ENCODE measurements at regions not wholly inside any gene's neighbourhood (a gene's known extent, or its start where the extent isn't known, plus 50 kb on each side); places are given as distances from the start of the nearest gene placed in this dataset.
"Not testable (repeated sequence)": the region's sequence is repeated elsewhere in the genome, so short reads cannot be mapped to it uniquely, and the experiment has no call there.

- peaks cover 6% of the 10 kb centered on the region for H3K9me3 ChIP-seq (ENCODE audit: control insufficient read depth, low read length)
- H3K4me1 ChIP-seq (ENCODE audit: control insufficient read depth, insufficient read depth, low read length) = no peaks in the 10 kb centered on the region
- peaks cover 8% of the 10 kb centered on the region for H3K27me3 ChIP-seq (replicated peaks; ENCODE audit: control insufficient read depth, insufficient read depth, low read length)
- H3K4me3 ChIP-seq (ENCODE audit: low read length) = no peak overlapping the region
- no peaks in the 10 kb centered on the region for H3K36me3 ChIP-seq (ENCODE audit: control insufficient read depth, insufficient read depth, low read length, severe bottlenecking)
- no peak for DNase-seq (ENCODE audit: low read depth)
- H3K9ac ChIP-seq (ENCODE audit: low read length) = no peak overlapping the region
Measured at GRCh38 chr18:22060361-22060760, 109.0 kb upstream of the GATA6 start.

GRCh38 chr18:22063102-22063501, 106.3 kb upstream of the GATA6 start:
- no peak overlapping the region for H3K9ac ChIP-seq (ENCODE audit: low read length)
- H3K9me3 ChIP-seq (ENCODE audit: control insufficient read depth, low read length) = no peaks in the 10 kb centered on the region
- no peak overlapping the region for H3K4me3 ChIP-seq (ENCODE audit: low read length)
- H3K4me1 ChIP-seq (ENCODE audit: control insufficient read depth, insufficient read depth, low read length) = no peaks in the 10 kb centered on the region
- no peak for DNase-seq (ENCODE audit: low read depth)
- H3K36me3 ChIP-seq (ENCODE audit: control insufficient read depth, insufficient read depth, low read length, severe bottlenecking) = no peaks in the 10 kb centered on the region
- H3K27me3 ChIP-seq (replicated peaks; ENCODE audit: control insufficient read depth, insufficient read depth, low read length) = peaks cover 12% of the 10 kb centered on the region

- Histone ChIP-seq H3K27me3 (replicated peaks; ENCODE audit: control insufficient read depth, insufficient read depth, low read length) (peaks cover 16% of the 10 kb centered on the region), H3K4me3 (ENCODE audit: low read length) (no peak overlapping the region), H3K9ac (ENCODE audit: low read length) (no peak overlapping the region), H3K4me1 (ENCODE audit: control insufficient read depth, insufficient read depth, low read length) (no peaks in the 10 kb centered on the region), H3K9me3 (ENCODE audit: control insufficient read depth, low read length) (no peaks in the 10 kb centered on the region), H3K36me3 (ENCODE audit: control insufficient read depth, insufficient read depth, low read length, severe bottlenecking) (no peaks in the 10 kb centered on the region)
- no peak for DNase-seq (ENCODE audit: low read depth)
Measured at GRCh38 chr18:22063672-22064071, 105.7 kb upstream of the GATA6 start.

GRCh38 chr18:22064581-22064980, 104.8 kb upstream of the GATA6 start:
- Histone ChIP-seq H3K9me3 (ENCODE audit: control insufficient read depth, low read length) (no peaks in the 10 kb centered on the region), H3K36me3 (ENCODE audit: control insufficient read depth, insufficient read depth, low read length, severe bottlenecking) (no peaks in the 10 kb centered on the region), H3K4me3 (ENCODE audit: low read length) (no peak overlapping the region), H3K27me3 (replicated peaks; ENCODE audit: control insufficient read depth, insufficient read depth, low read length) (peaks cover 17% of the 10 kb centered on the region), H3K9ac (ENCODE audit: low read length) (no peak overlapping the region), H3K4me1 (ENCODE audit: control insufficient read depth, insufficient read depth, low read length) (no peaks in the 10 kb centered on the region)
- DNase-seq (ENCODE audit: low read depth) = no peak

GRCh38 chr18:22065311-22065710, 104.1 kb upstream of the GATA6 start:
- H3K4me3 ChIP-seq (ENCODE audit: low read length) = no peak overlapping the region
- no peak for DNase-seq (ENCODE audit: low read depth)
- no peak overlapping the region for H3K9ac ChIP-seq (ENCODE audit: low read length)
- no peaks in the 10 kb centered on the region for H3K36me3 ChIP-seq (ENCODE audit: control insufficient read depth, insufficient read depth, low read length, severe bottlenecking)
- no peaks in the 10 kb centered on the region for H3K9me3 ChIP-seq (ENCODE audit: control insufficient read depth, low read length)
- peaks cover 19% of the 10 kb centered on the region for H3K27me3 ChIP-seq (replicated peaks; ENCODE audit: control insufficient read depth, insufficient read depth, low read length)
- no peaks in the 10 kb centered on the region for H3K4me1 ChIP-seq (ENCODE audit: control insufficient read depth, insufficient read depth, low read length)

GRCh38 chr18:22066083-22066485, 103.3 kb upstream of the GATA6 start:
- Histone ChIP-seq H3K9ac (ENCODE audit: low read length) (no peak overlapping the region), H3K4me3 (ENCODE audit: low read length) (no peak overlapping the region), H3K36me3 (ENCODE audit: control insufficient read depth, insufficient read depth, low read length, severe bottlenecking) (no peaks in the 10 kb centered on the region), H3K27me3 (replicated peaks; ENCODE audit: control insufficient read depth, insufficient read depth, low read length) (peaks cover 23% of the 10 kb centered on the region), H3K9me3 (ENCODE audit: control insufficient read depth, low read length) (no peaks in the 10 kb centered on the region), H3K4me1 (ENCODE audit: control insufficient read depth, insufficient read depth, low read length) (no peaks in the 10 kb centered on the region)
- no peak for DNase-seq (ENCODE audit: low read depth)

GRCh38 chr18:22067109-22067508, 102.3 kb upstream of the GATA6 start:
- no peak overlapping the region for H3K4me3 ChIP-seq (ENCODE audit: low read length)
- peaks cover 23% of the 10 kb centered on the region for H3K27me3 ChIP-seq (replicated peaks; ENCODE audit: control insufficient read depth, insufficient read depth, low read length)
- no peaks in the 10 kb centered on the region for H3K36me3 ChIP-seq (ENCODE audit: control insufficient read depth, insufficient read depth, low read length, severe bottlenecking)
- DNase-seq (ENCODE audit: low read depth) = no peak
- no peaks in the 10 kb centered on the region for H3K4me1 ChIP-seq (ENCODE audit: control insufficient read depth, insufficient read depth, low read length)
- H3K9ac ChIP-seq (ENCODE audit: low read length) = no peak overlapping the region
- H3K9me3 ChIP-seq (ENCODE audit: control insufficient read depth, low read length) = no peaks in the 10 kb centered on the region

- no peak overlapping the region for H3K9ac ChIP-seq (ENCODE audit: low read length)
- H3K36me3 ChIP-seq (ENCODE audit: control insufficient read depth, insufficient read depth, low read length, severe bottlenecking) = no peaks in the 10 kb centered on the region
- no peaks in the 10 kb centered on the region for H3K9me3 ChIP-seq (ENCODE audit: control insufficient read depth, low read length)
- H3K27me3 ChIP-seq (replicated peaks; ENCODE audit: control insufficient read depth, insufficient read depth, low read length) = peaks cover 23% of the 10 kb centered on the region
- no peak for DNase-seq (ENCODE audit: low read depth)
- H3K4me1 ChIP-seq (ENCODE audit: control insufficient read depth, insufficient read depth, low read length) = no peaks in the 10 kb centered on the region
- H3K4me3 ChIP-seq (ENCODE audit: low read length) = no peak overlapping the region
Measured at GRCh38 chr18:22067682-22068081, 101.7 kb upstream of the GATA6 start.

GRCh38 chr18:22068784-22069183, 100.6 kb upstream of the GATA6 start:
- DNase-seq (ENCODE audit: low read depth); H3K36me3 ChIP-seq (ENCODE audit: control insufficient read depth, insufficient read depth, low read length, severe bottlenecking); H3K4me1 ChIP-seq (ENCODE audit: control insufficient read depth, insufficient read depth, low read length): not testable (repeated sequence)

GRCh38 chr18:22069916-22070315, 99.5 kb upstream of the GATA6 start:
- H3K36me3 ChIP-seq (ENCODE audit: control insufficient read depth, insufficient read depth, low read length, severe bottlenecking) = no peaks in the 10 kb centered on the region
- H3K27me3 ChIP-seq (replicated peaks; ENCODE audit: control insufficient read depth, insufficient read depth, low read length) = peaks cover 28% of the 10 kb centered on the region
- no peak overlapping the region for H3K4me3 ChIP-seq (ENCODE audit: low read length)
- no peak for DNase-seq (ENCODE audit: low read depth)
- H3K4me1 ChIP-seq (ENCODE audit: control insufficient read depth, insufficient read depth, low read length) = no peaks in the 10 kb centered on the region
- H3K9me3 ChIP-seq (ENCODE audit: control insufficient read depth, low read length) = no peaks in the 10 kb centered on the region
- no peak overlapping the region for H3K9ac ChIP-seq (ENCODE audit: low read length)

More at GRCh38 chr18:22068784-22069183, 100.6 kb upstream of the GATA6 start:
- H3K9me3 ChIP-seq (ENCODE audit: control insufficient read depth, low read length); H3K9ac ChIP-seq (ENCODE audit: low read length); H3K4me3 ChIP-seq (ENCODE audit: low read length): not testable (repeated sequence)
- peaks cover 23% of the 10 kb centered on the region for H3K27me3 ChIP-seq (replicated peaks; ENCODE audit: control insufficient read depth, insufficient read depth, low read length)

- H3K9me3 ChIP-seq (ENCODE audit: control insufficient read depth, low read length) = no peaks in the 10 kb centered on the region
- H3K4me3 ChIP-seq (ENCODE audit: low read length) = no peak overlapping the region
- no peaks in the 10 kb centered on the region for H3K36me3 ChIP-seq (ENCODE audit: control insufficient read depth, insufficient read depth, low read length, severe bottlenecking)
- no peak for DNase-seq (ENCODE audit: low read depth)
- no peak overlapping the region for H3K9ac ChIP-seq (ENCODE audit: low read length)
- peaks cover 19% of the 10 kb centered on the region for H3K27me3 ChIP-seq (replicated peaks; ENCODE audit: control insufficient read depth, insufficient read depth, low read length)
- no peaks in the 10 kb centered on the region for H3K4me1 ChIP-seq (ENCODE audit: control insufficient read depth, insufficient read depth, low read length)
Measured at GRCh38 chr18:22073411-22073810, 96.0 kb upstream of the GATA6 start.

- H3K4me1 ChIP-seq (ENCODE audit: control insufficient read depth, insufficient read depth, low read length) = no peaks in the 10 kb centered on the region
- H3K36me3 ChIP-seq (ENCODE audit: control insufficient read depth, insufficient read depth, low read length, severe bottlenecking) = no peaks in the 10 kb centered on the region
- no peak overlapping the region for H3K4me3 ChIP-seq (ENCODE audit: low read length)
- H3K9ac ChIP-seq (ENCODE audit: low read length) = no peak overlapping the region
- peaks cover 18% of the 10 kb centered on the region for H3K27me3 ChIP-seq (replicated peaks; ENCODE audit: control insufficient read depth, insufficient read depth, low read length)
- DNase-seq (ENCODE audit: low read depth) = no peak
- H3K9me3 ChIP-seq (ENCODE audit: control insufficient read depth, low read length) = no peaks in the 10 kb centered on the region
Measured at GRCh38 chr18:22074282-22075070, 94.9 kb upstream of the GATA6 start.

Data from adipocyte (in vitro differentiated cells).